ENCODE measurements at regions not wholly inside any gene's neighbourhood (a gene's known extent, or its start where the extent isn't known, plus 50 kb on each side); places are given as distances from the start of the nearest gene placed in this dataset.

DNA sequence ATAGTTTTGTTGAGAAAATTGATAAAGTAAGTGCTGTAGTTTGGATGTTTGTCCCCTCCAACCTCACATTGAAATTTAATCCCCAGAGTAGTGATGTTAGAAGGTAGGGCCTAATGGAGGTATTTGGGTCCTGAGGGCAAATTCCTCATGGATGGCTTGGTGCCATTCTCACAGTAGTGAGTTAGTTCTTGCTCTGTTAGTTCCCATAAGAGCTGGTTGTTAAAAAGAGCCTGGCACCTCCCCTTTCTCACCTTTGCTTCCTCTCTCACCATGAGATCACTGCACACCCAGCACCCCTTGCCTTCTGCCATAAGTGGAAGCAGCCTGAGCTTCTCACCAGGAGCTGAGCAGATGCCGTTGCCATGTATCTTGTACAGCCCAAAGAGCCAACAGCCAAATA lies 354.8 kb upstream of the NFIA start:
- Histone ChIP-seq H4K20me1 (replicated peaks in 1 of 2; ENCODE audit: control insufficient read depth in 1 of 2, insufficient read depth in 2 of 2, low read length in 2 of 2) (no peaks in the 10 kb centered on the region), H3K27me3 (replicated peaks in 1 of 4; ENCODE audit: control insufficient read depth in 3 of 4, extremely low read depth in 1 of 4, insufficient read depth in 3 of 4, low read length in 3 of 4) (no peaks in the 10 kb centered on the region), H3K4me1 (replicated peaks in 1 of 4; ENCODE audit: control insufficient read depth in 3 of 4, insufficient read depth in 4 of 4, low read length in 3 of 4) (peaks cover 0 to 3% (median 0%) of the 10 kb centered on the region in 4 experiments; a peak in 1 of 7 replicates), H3K56ac (replicated peaks; ENCODE audit: insufficient read length, low read depth, low read length) (no peak overlapping the region), H4K8ac (ENCODE audit: extremely low read depth, insufficient read depth, low read length) (no peak overlapping the region), H4K91ac (replicated peaks; ENCODE audit: insufficient read length, low read length) (no peak overlapping the region), H3K18ac (ENCODE audit: extremely low read depth, low read length) (no peak overlapping the region), H3K23me2 (ENCODE audit: low read depth, low read length) (no peaks in the 10 kb centered on the region), H3K4ac (replicated peaks; ENCODE audit: insufficient read length, low read depth, low read length) (no peak overlapping the region), H2AK5ac (ENCODE audit: low read depth, low read length) (no peak overlapping the region), H2BK15ac (ENCODE audit: low read length) (no peak overlapping the region), H2BK5ac (ENCODE audit: low read depth, low read length) (no peak overlapping the region), H3K79me2 (ENCODE audit: control insufficient read depth in 1 of 2, insufficient read depth in 2 of 2, low read length in 2 of 2) (no peaks in the 10 kb centered on the region), H3K4me3 (ENCODE audit: extremely low read depth in 1 of 4, insufficient read depth in 2 of 4, low read depth in 3 of 4, low read length in 4 of 4) (no peak overlapping the region), H2AFZ (ENCODE audit: low read length) (no peak overlapping the region), H3K36me3 (ENCODE audit: control insufficient read depth in 2 of 4, insufficient read depth in 4 of 4, low read length in 3 of 4) (no peaks in the 10 kb centered on the region), H3K27ac (ENCODE audit: low read depth, low read length) (no peak overlapping the region), H3K23ac (ENCODE audit: insufficient read length) (no peak overlapping the region), H3K9me3 (ENCODE audit: insufficient read depth in 2 of 2, low read depth in 1 of 2, low read length in 1 of 2) (no peaks in the 10 kb centered on the region; a peak in 1 of 4 replicates), H2BK120ac (replicated peaks; ENCODE audit: low read depth, low read length) (no peak overlapping the region), H4K5ac (ENCODE audit: insufficient read length, low read depth, low read length) (no peak overlapping the region), H3K79me1 (ENCODE audit: low read depth, low read length) (no peaks in the 10 kb centered on the region), H3K9ac (replicated peaks in 1 of 4; ENCODE audit: extremely low read depth in 1 of 4, low read depth in 3 of 4, low read length in 3 of 4) (no peak overlapping the region), H3K14ac (ENCODE audit: insufficient read length) (no peak overlapping the region), H2BK20ac (ENCODE audit: low read length) (no peak overlapping the region), H3K4me2 (ENCODE audit: insufficient read depth in 1 of 2, low read depth in 2 of 2, low read length in 2 of 2) (no peak overlapping the region), H2BK12ac (ENCODE audit: low read depth, low read length) (no peak overlapping the region)
- FAIRE-seq (no peak), DNase-seq (ENCODE audit: low read depth in 1 of 2, low spot score in 2 of 2) (peak in 1 of 2 experiments; percentile 15)
- POLR2A ChIA-PET (ENCODE audit: partially characterized antibody) = no interaction called here
- CTCF ChIA-PET (ENCODE audit: partially characterized antibody) = no interaction called here
- TF ChIP-seq CHD1 (IDR thresholded peaks at IDR 0.05; ENCODE audit: low read depth, low read length) (no peak), SP2 (IDR thresholded peaks at IDR 0.05; ENCODE audit: low read length) (no peak), CREB1 (IDR thresholded peaks at IDR 0.05) (no peak), TEAD4 (IDR thresholded peaks at IDR 0.05; ENCODE audit: low read depth, low read length) (no peak)
- WGBS, 2 experiments (ENCODE audit: extremely low coverage in 1 of 2, insufficient coverage in 1 of 2, insufficient read length in 1 of 2, insufficient replicate concordance in 2 of 2, low coverage in 1 of 2, low lambda C conversion rate in 2 of 2, missing lambda C conversion rate in 1 of 2) = 100% methylated on average over 1 of the region's 1 CpG; no CpG with 5 or more reads in 1 of the 2 experiments
